Heart left ventricle (tissue), 16 donors: ENCODE measurements at regions not wholly inside any gene's neighbourhood (a gene's known extent, or its start where the extent isn't known, plus 50 kb on each side); places are given as distances from the start of the nearest gene placed in this dataset.
A peak's percentile ranks its signal among the peaks of the same experiment; 100 is the strongest.
"Not testable (repeated sequence)": the region's sequence is repeated elsewhere in the genome, so short reads cannot be mapped to it uniquely, and the experiment has no call there.

Experiments used
- ATAC-seq, 4 donors: fragments of 200-7000 bp; cut with Tn5 transposase; one replicate each; pipeline ENCODE4 v1.9.1; 2020 to 2022; ENCODE audit warnings: moderate library complexity in 4 of 4, mild to moderate bottlenecking in 3 of 4, moderate number of reproducible peaks in 1 of 4
- DNase-seq, 5 donors: peaks; one replicate each; pipeline ENCODE4 v3.0.0-alpha.2; 2020
- H3K27ac ChIP-seq, 12 donors: fragments of 200-600 bp; sonication (generic) in 4 of 12; one replicate each; pipeline versions ENCODE4 v1.5.0 to v1.8.0; 2016 to 2022; ENCODE audit warnings: mild to moderate bottlenecking in 2 of 12
- H3K27me3 ChIP-seq, 9 donors: fragments of 200-600 bp; sonication (generic) in 2 of 9; one replicate each; pipeline versions ENCODE4 v1.5.1 to v1.8.0; 2016 to 2022; ENCODE audit warnings: mild to moderate bottlenecking in 3 of 9
- H3K36me3 ChIP-seq, 9 donors: fragments of 200-600 bp; sonication (generic) in 2 of 9; one replicate each; pipeline versions ENCODE4 v1.5.0 to v1.8.0; 2018 to 2022; ENCODE audit warnings: mild to moderate bottlenecking in 2 of 9
- H3K4me1 ChIP-seq, 12 donors: fragments of 200-600 bp; sonication (generic) in 4 of 12; one replicate each; pipeline versions ENCODE4 v1.5.0 to v1.8.0; 2016 to 2022; ENCODE audit warnings: mild to moderate bottlenecking in 3 of 12
- H3K4me3 ChIP-seq, 12 donors: fragments of 200-600 bp; sonication (generic) in 4 of 12; one replicate each; pipeline versions ENCODE4 v1.5.0 to v1.8.0; 2017 to 2022; ENCODE audit warnings: mild to moderate bottlenecking in 9 of 12, moderate library complexity in 4 of 12
- H3K9me3 ChIP-seq, 12 donors: fragments of 200-600 bp; sonication (generic) in 4 of 12; one replicate each; pipeline versions ENCODE4 v1.5.0 to v1.8.0; 2016 to 2022; ENCODE audit warnings: mild to moderate bottlenecking in 1 of 12
- POLR2A ChIP-seq, 2 donors: fragments of 450-650 bp; IDR thresholded peaks; one replicate each; pipeline ENCODE4 v1.6.1; 2017; ENCODE audit warnings: antibody characterized with exemption in 2 of 2, mild to moderate bottlenecking in 2 of 2, moderate library complexity in 2 of 2
- WGBS, 4 donors: extraction: QIAGEN DNeasy Blood & Tissue Kit in 2 of 4; methylation state at CpG; one replicate each; pipeline versions ENCODE4 v1.1.5 to v1.1.7; 2013 to 2018; 5-methylcytosine and 5-hydroxymethylcytosine counted together
- intact Hi-C, 10 donors: fragments of 100-400 bp; cut with DNase I; formaldehyde crosslinking; loops; one replicate each; pipeline versions ENCODE4 v1.11.1 to v1.14.2; 2022
- TF ChIP-seq, protein P1 (sequence below), 12 donors: fragments of 200-600 bp; sonication (generic) in 4 of 12; IDR thresholded peaks; one replicate each; pipeline versions ENCODE4 v1.5.0 to v1.8.0; 2018 to 2022; ENCODE audit warnings: antibody characterized with exemption in 12 of 12, mild to moderate bottlenecking in 5 of 12
- donor health status: ischemic (EF 13 %, LVEDD 7.1; RV severe dilation, severe dysfunction).
- donor health status: healthy with polysubstance abuse.
- donor health status: DM: no; HTN: yes; CAD: no.
- donor health status: DM: no; HTN: no; CAD: no.
- donor health status: ischemic (EF 25% LVEDD 6.9; RV normal size, moderate dysfunction).
- donor health status: ischemic (EF 25% LVEDD 5.7; RV mildly dilated, moderate dysfunction).
- donor health status: healthy.
- donor health status: DM: yes; HTN: yes; CAD: no.
- donor health status: ischemic (EF 35%, LVEDD 5.7; RV mildly dilated, moderate dysfunction).
- donor health status: nonischemic (EF 11% LVEDD 7.7; RV severe dilation, severe dysfunction).
- donor health status: DM: yes; HTN: yes; CAD: no.
- donor health status: PGD.
- donor health status: ischemic (EF 29% LVEDD 5.4; RV normal size, mild dysfunction).
- donor health status: nonischemic (EF 23%, LVEDD 6.1; RV moderate dilation, normal function).

- intact Hi-C loops: not testable (repeated sequence)
Observed at GRCh38 chr13:18726524-18726923, 455.1 kb downstream of the TUBA3C start.

DNA sequence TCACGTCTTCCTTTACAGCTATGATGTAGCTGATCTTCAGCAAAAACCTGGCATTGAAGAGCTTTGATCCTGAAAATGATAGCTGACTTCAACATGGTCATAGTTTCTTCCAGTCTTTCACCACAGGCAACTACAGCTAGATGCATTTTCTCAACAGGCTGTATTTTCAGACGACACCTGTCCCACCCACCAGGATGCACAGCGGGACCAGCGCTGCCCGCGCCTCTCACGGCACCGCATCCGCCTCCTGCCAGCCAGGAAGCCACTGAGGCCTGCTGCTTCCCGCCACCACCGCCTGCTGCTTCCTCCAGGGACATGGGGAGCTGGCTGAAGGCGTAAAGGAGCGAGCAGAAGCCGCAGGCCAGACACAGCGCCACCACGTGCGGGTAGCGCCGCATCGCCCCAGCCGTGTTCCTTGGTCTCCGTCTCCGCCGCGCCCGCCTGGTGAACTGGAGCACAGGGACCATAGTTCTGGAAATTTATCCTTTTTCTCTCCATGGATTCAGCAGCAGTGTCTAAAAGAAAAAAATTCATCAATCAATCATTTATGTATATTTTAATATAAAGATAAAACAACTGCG is 456.3 kb downstream of the TUBA3C start:
- DNase-seq, intact Hi-C loops, H3K9me3 ChIP-seq, H3K4me3 ChIP-seq, H3K4me1 ChIP-seq, H3K36me3 ChIP-seq, H3K27ac ChIP-seq, H3K27me3 ChIP-seq, ATAC-seq: not testable (repeated sequence)
- WGBS, 4 donors: 45 to 71% (median 56%) methylated on average over 10 to 12 of the region's 27 CpGs

More at GRCh38 chr13:18726524-18726923, 455.1 kb downstream of the TUBA3C start:
- DNase-seq, H3K4me3 ChIP-seq, H3K36me3 ChIP-seq, H3K9me3 ChIP-seq, H3K4me1 ChIP-seq, H3K27ac ChIP-seq, ATAC-seq, H3K27me3 ChIP-seq: not testable (repeated sequence)
- WGBS, 4 donors: 83 to 89% (median 86%) methylated on average over 17 of the region's 17 CpGs

GRCh38 chr13:18714889-18715288 is 466.7 kb downstream of the TUBA3C start:
- H3K27ac ChIP-seq: no peak overlapping the region
- H3K4me1 ChIP-seq: no peaks in the 10 kb centered on the region
- intact Hi-C loops: no loop called here
- no peak for DNase-seq
- no peak for TF ChIP-seq POLR2A (IDR thresholded peaks at IDR 0.05)
- TF ChIP-seq, protein P1, sequence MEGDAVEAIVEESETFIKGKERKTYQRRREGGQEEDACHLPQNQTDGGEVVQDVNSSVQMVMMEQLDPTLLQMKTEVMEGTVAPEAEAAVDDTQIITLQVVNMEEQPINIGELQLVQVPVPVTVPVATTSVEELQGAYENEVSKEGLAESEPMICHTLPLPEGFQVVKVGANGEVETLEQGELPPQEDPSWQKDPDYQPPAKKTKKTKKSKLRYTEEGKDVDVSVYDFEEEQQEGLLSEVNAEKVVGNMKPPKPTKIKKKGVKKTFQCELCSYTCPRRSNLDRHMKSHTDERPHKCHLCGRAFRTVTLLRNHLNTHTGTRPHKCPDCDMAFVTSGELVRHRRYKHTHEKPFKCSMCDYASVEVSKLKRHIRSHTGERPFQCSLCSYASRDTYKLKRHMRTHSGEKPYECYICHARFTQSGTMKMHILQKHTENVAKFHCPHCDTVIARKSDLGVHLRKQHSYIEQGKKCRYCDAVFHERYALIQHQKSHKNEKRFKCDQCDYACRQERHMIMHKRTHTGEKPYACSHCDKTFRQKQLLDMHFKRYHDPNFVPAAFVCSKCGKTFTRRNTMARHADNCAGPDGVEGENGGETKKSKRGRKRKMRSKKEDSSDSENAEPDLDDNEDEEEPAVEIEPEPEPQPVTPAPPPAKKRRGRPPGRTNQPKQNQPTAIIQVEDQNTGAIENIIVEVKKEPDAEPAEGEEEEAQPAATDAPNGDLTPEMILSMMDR (IDR thresholded peaks at IDR 0.05): no peak
- WGBS, 4 donors: 39 to 57% (median 46%) methylated on average over 3 to 4 of the region's 4 CpGs
- no peaks in the 10 kb centered on the region for H3K9me3 ChIP-seq
- H3K4me3 ChIP-seq: no peak overlapping the region
- no peaks in the 10 kb centered on the region for H3K36me3 ChIP-seq
- H3K27me3 ChIP-seq: no peaks in the 10 kb centered on the region
- no peak for ATAC-seq

DNA sequence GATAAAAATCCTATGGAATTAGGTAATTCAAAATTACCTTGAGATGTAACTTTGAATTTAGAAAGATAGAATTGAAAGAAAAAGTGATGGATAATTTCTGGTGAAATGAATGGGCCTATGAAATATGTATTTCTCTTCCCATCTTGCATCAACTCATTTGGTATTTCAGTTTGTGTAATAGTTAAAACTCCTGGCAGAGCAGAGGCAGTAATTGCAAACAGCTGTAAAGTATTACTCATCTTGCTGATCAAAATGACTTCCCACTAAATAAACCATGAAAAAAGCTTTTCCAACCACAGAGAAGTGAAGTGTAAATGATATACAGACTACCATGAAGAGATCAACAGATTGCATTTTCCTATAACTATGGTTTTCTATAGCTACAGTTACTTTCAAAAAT is 471.0 kb downstream of the TUBA3C start:
- DNase-seq, H3K4me3 ChIP-seq, H3K27me3 ChIP-seq, H3K36me3 ChIP-seq, ATAC-seq, H3K9me3 ChIP-seq, H3K4me1 ChIP-seq, intact Hi-C loops, H3K27ac ChIP-seq: not testable (repeated sequence)

GRCh38 chr13:18706538-18706937 is 475.1 kb downstream of the TUBA3C start:
- H3K4me1 ChIP-seq, intact Hi-C loops, H3K9me3 ChIP-seq, H3K36me3 ChIP-seq, H3K27me3 ChIP-seq, H3K4me3 ChIP-seq, H3K27ac ChIP-seq, DNase-seq, ATAC-seq: not testable (repeated sequence)
- 35 to 66% (median 47%) methylated on average over 3 to 4 of the region's 4 CpGs for WGBS, 4 donors
- TF ChIP-seq, protein P1 (IDR thresholded peaks at IDR 0.05): peak in 2 of 12 donors; percentile 5 to 13

- H3K4me1 ChIP-seq, H3K27me3 ChIP-seq, H3K36me3 ChIP-seq, intact Hi-C loops, ATAC-seq, H3K9me3 ChIP-seq, H3K4me3 ChIP-seq, H3K27ac ChIP-seq, DNase-seq: not testable (repeated sequence)
- WGBS, 4 donors: 58 to 68% (median 59%) methylated on average over 8 of the region's 8 CpGs
Observed at GRCh38 chr13:18702464-18703247, 479.0 kb downstream of the TUBA3C start.

GRCh38 chr13:18698332-18698731 is 483.3 kb downstream of the TUBA3C start:
- H3K27ac ChIP-seq, intact Hi-C loops, DNase-seq, H3K27me3 ChIP-seq, H3K9me3 ChIP-seq, ATAC-seq, H3K36me3 ChIP-seq, H3K4me3 ChIP-seq, H3K4me1 ChIP-seq: not testable (repeated sequence)
- 26 to 36% (median 30%) methylated on average over 2 to 3 of the region's 3 CpGs for WGBS, 4 donors

DNA sequence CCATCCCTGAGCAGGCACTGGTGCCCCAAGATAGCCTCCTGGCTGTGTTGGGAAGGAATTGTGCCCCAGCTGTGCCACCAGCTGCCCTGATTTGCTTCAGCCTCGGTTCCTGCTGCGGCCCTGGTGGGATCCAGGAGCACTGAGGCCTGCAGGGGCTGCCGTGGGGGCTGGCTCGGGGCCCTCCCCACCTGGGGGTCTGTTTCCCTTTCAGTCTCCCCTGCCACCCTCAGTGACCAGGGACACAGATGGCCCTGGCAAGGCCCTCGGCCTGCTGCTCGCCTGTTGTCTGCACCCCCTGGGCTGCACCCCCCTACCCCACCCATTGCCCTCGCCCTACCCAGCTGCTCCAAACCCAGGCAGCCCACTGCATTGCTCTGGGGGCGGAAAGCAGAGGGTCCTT is 483.8 kb downstream of the TUBA3C start:
- H3K36me3 ChIP-seq, H3K4me1 ChIP-seq, H3K27ac ChIP-seq, DNase-seq, H3K27me3 ChIP-seq, H3K4me3 ChIP-seq, ATAC-seq, intact Hi-C loops, H3K9me3 ChIP-seq: not testable (repeated sequence)
- WGBS, 4 donors: 58 to 69% (median 60%) methylated on average over 4 to 8 of the region's 8 CpGs

DNA sequence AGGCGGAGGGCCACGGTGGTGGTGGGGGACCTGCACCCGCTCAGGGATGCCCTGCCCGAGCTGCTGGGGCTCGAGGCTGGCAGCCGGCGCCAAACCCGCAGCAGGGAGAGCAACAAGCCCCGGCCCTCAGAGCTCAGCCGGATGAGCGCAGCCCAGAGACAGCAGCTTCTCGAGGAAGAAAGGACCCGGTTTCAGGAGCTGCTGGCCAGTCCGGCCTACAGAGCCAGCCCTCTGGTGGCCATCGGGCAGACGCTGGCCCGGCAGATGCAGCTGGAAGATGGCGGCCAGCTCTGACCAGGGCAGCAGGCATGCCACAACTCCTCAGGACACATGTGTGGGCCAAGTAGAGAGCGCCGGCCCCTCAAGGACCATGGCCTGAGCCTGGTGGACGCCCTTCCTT is 484.4 kb downstream of the TUBA3C start:
- H3K27ac ChIP-seq, H3K9me3 ChIP-seq, ATAC-seq, DNase-seq, H3K36me3 ChIP-seq, H3K4me3 ChIP-seq, intact Hi-C loops, H3K27me3 ChIP-seq, H3K4me1 ChIP-seq: not testable (repeated sequence)
- 84 to 88% (median 87%) methylated on average over 17 to 21 of the region's 21 CpGs for WGBS, 4 donors
